ENCODE measurements at regions not wholly inside any gene's neighbourhood (a gene's known extent, or its start where the extent isn't known, plus 50 kb on each side); places are given as distances from the start of the nearest gene placed in this dataset.
"Not testable (repeated sequence)": the region's sequence is repeated elsewhere in the genome, so short reads cannot be mapped to it uniquely, and the experiment has no call there.

GRCh38 chr10:8407501-8408021, 353.1 kb downstream of the GATA3 start:
- no peak for DNase-seq
- intact Hi-C loops (cut with DNase I), result no loop called here
- H3K4me3 ChIP-seq (replicated peaks in 1 of 3), result no peak overlapping the region
- H3K27me3 ChIP-seq, result no peaks in the 10 kb centered on the region
- no peaks in the 10 kb centered on the region for H3K36me3 ChIP-seq
- no peak overlapping the region for H3K27ac ChIP-seq
- no peaks in the 10 kb centered on the region for H3K9me3 ChIP-seq
- peaks cover 7 to 8% of the 10 kb centered on the region in 2 donors for H3K4me1 ChIP-seq
- TF ChIP-seq CTCF (IDR thresholded peaks at IDR 0.05) (no peak), POLR2A (IDR thresholded peaks at IDR 0.05) (no peak)

- intact Hi-C loops (cut with DNase I), result no loop called here
- no peak for TF ChIP-seq POLR2A (IDR thresholded peaks at IDR 0.05)
- no peak for TF ChIP-seq CTCF (IDR thresholded peaks at IDR 0.05)
- 85 to 90% methylated on average over 3 of the region's 3 CpGs for WGBS, 2 donors
- no peak overlapping the region for H3K4me3 ChIP-seq (replicated peaks in 1 of 3)
- DNase-seq, result no peak
- no peak overlapping the region for H3K27ac ChIP-seq
- H3K4me1 ChIP-seq, result peaks cover 0 to under 1% of the 10 kb centered on the region in 2 donors
- no peaks in the 10 kb centered on the region for H3K36me3 ChIP-seq
- no peaks in the 10 kb centered on the region for H3K27me3 ChIP-seq
- no peaks in the 10 kb centered on the region for H3K9me3 ChIP-seq
Measured at GRCh38 chr10:8410506-8410905, 356.0 kb downstream of the GATA3 start.

GRCh38 chr10:8412541-8412940, 358.1 kb downstream of the GATA3 start:
- 86 to 91% methylated on average over 6 of the region's 6 CpGs for WGBS, 2 donors
- H3K4me1 ChIP-seq, result peaks cover 0 to 5% of the 10 kb centered on the region in 2 donors
- H3K36me3 ChIP-seq, result no peaks in the 10 kb centered on the region
- intact Hi-C loops (cut with DNase I), result no loop called here
- TF ChIP-seq CTCF (IDR thresholded peaks at IDR 0.05) (no peak), POLR2A (IDR thresholded peaks at IDR 0.05) (no peak)
- H3K27ac ChIP-seq, result no peak overlapping the region
- DNase-seq, result no peak
- H3K9me3 ChIP-seq, result no peaks in the 10 kb centered on the region
- H3K4me3 ChIP-seq (replicated peaks in 1 of 3), result no peak overlapping the region
- H3K27me3 ChIP-seq, result no peaks in the 10 kb centered on the region

GRCh38 chr10:8415029-8415428, 360.5 kb downstream of the GATA3 start:
- H3K36me3 ChIP-seq; H3K4me1 ChIP-seq; H3K27ac ChIP-seq; intact Hi-C loops (cut with DNase I); H3K27me3 ChIP-seq; DNase-seq; H3K4me3 ChIP-seq (replicated peaks in 1 of 3); H3K9me3 ChIP-seq: not testable (repeated sequence)
- WGBS, 2 donors, result 95 to 96% methylated on average over 2 of the region's 2 CpGs

- TF ChIP-seq POLR2A (IDR thresholded peaks at IDR 0.05) (no peak), CTCF (IDR thresholded peaks at IDR 0.05) (no peak)
- Histone ChIP-seq H3K27me3 (no peaks in the 10 kb centered on the region), H3K4me1 (peaks cover 0 to 5% of the 10 kb centered on the region in 2 donors), H3K9me3 (no peaks in the 10 kb centered on the region), H3K4me3 (replicated peaks in 1 of 3) (no peak overlapping the region), H3K27ac (no peak overlapping the region), H3K36me3 (no peaks in the 10 kb centered on the region)
- WGBS, 2 donors, result 16 to 28% methylated on average over 8 of the region's 8 CpGs
- DNase-seq, result no peak
- intact Hi-C loops (cut with DNase I), result no loop called here
Measured at GRCh38 chr10:8416192-8416701, 361.8 kb downstream of the GATA3 start.

GRCh38 chr10:8416760-8417159, 362.3 kb downstream of the GATA3 start:
- intact Hi-C loops (cut with DNase I), result no loop called here
- TF ChIP-seq CTCF (IDR thresholded peaks at IDR 0.05), result no peak
- no peak for TF ChIP-seq POLR2A (IDR thresholded peaks at IDR 0.05)
- no peaks in the 10 kb centered on the region for H3K27me3 ChIP-seq
- H3K36me3 ChIP-seq, result no peaks in the 10 kb centered on the region
- no peak for DNase-seq
- H3K9me3 ChIP-seq, result no peaks in the 10 kb centered on the region
- WGBS, 2 donors, result 76 to 89% methylated on average over 3 of the region's 3 CpGs
- H3K27ac ChIP-seq, result no peak overlapping the region
- no peak overlapping the region for H3K4me3 ChIP-seq (replicated peaks in 1 of 3)
- H3K4me1 ChIP-seq, result peaks cover 0 to 5% of the 10 kb centered on the region in 2 donors

Data from thyroid gland (tissue), 4 donors.